PC-9 (cell line): ENCODE measurements at regions not wholly inside any gene's neighbourhood (a gene's known extent, or its start where the extent isn't known, plus 50 kb on each side); places are given as distances from the start of the nearest gene placed in this dataset.

Experiments used
- BruUV-seq: library from RNA; stranded (reverse); fragments of 400-500 nt; replicated peaks from 2 replicates; lab custom pipeline; 2021; lab: Mats Ljungman, UMichigan
- CTCF ChIA-PET: fragments of 300-600 bp; sonication (Branson Sonifier 250); formaldehyde crosslinking; loops from one replicate; lab custom pipeline; 2022; ENCODE audit warnings: antibody characterized with exemption; lab: Charles Lee
- POLR2A ChIA-PET: fragments of 300-600 bp; sonication (Branson Sonifier 250); formaldehyde crosslinking; loops from one replicate; lab custom pipeline; 2022; ENCODE audit warnings: antibody characterized with exemption; ENCODE audit not compliant: unreplicated experiment; lab: Charles Lee
- DNase-seq, 2 experiments: peaks; one replicate each; pipeline versions ENCODE4 v3.0.0 to v3.0.0-alpha.2; 2015 to 2022; ENCODE audit warnings: mixed read lengths in 1 of 2
- H2AFZ ChIP-seq: fragments of 200-600 bp; sonication (generic); 2 replicates; pipeline ENCODE4 v1.8.1; 2017; ENCODE audit warnings: antibody characterized with exemption
- H3F3A ChIP-seq: fragments of 200-600 bp; sonication (generic); 2 replicates; pipeline ENCODE4 v1.8.1; 2017; ENCODE audit warnings: antibody characterized with exemption, mild to moderate bottlenecking, low read depth; ENCODE audit not compliant: insufficient read depth
- H3K27ac ChIP-seq: fragments of 200-600 bp; sonication (generic); 2 replicates; pipeline ENCODE4 v1.6.1; 2016; ENCODE audit warnings: mixed run types
- H3K27me3 ChIP-seq: fragments of 200-600 bp; sonication (generic); 2 replicates; pipeline ENCODE4 v1.6.1; 2016; ENCODE audit warnings: low read depth, mixed run types; ENCODE audit not compliant: insufficient read depth
- H3K36me3 ChIP-seq: fragments of 200-600 bp; sonication (generic); 2 replicates; pipeline ENCODE4 v1.6.1; 2016; ENCODE audit warnings: low read depth, mixed run types
- H3K4me1 ChIP-seq: fragments of 200-600 bp; sonication (generic); replicated peaks from 2 replicates; pipeline ENCODE4 v1.6.1; 2016; ENCODE audit warnings: mixed run types; ENCODE audit not compliant: insufficient read depth
- H3K4me2 ChIP-seq: fragments of 200-600 bp; sonication (generic); 2 replicates; pipeline ENCODE4 v1.6.1; 2017; ENCODE audit warnings: mixed run types
- H3K4me3 ChIP-seq: fragments of 200-600 bp; sonication (generic); 2 replicates; pipeline ENCODE4 v1.6.1; 2016; ENCODE audit warnings: mixed run types
- H3K79me2 ChIP-seq: fragments of 200-600 bp; sonication (generic); 2 replicates; pipeline ENCODE4 v1.6.1; 2017; ENCODE audit warnings: low read depth, mixed run types
- H3K9me2 ChIP-seq: fragments of 200-600 bp; sonication (generic); 2 replicates; pipeline ENCODE4 v1.8.1; 2017; ENCODE audit warnings: mild to moderate bottlenecking; ENCODE audit not compliant: insufficient read depth
- H3K9me3 ChIP-seq: fragments of 200-600 bp; sonication (generic); 2 replicates; pipeline ENCODE4 v1.8.1; 2016; ENCODE audit warnings: low read depth; ENCODE audit not compliant: insufficient read depth
- H4K20me1 ChIP-seq: fragments of 200-600 bp; sonication (generic); 2 replicates; pipeline ENCODE4 v1.8.1; 2017; ENCODE audit not compliant: insufficient read depth
- CTCF ChIP-seq: fragments of 200-600 bp; sonication (generic); conservative IDR thresholded peaks from 2 replicates; pipeline ENCODE4 v1.6.1; 2017; ENCODE audit warnings: mixed run types, antibody characterized with exemption, mild to moderate bottlenecking, moderate library complexity
- EZH2 ChIP-seq: fragments of 200-600 bp; sonication (generic); IDR thresholded peaks from 2 replicates; pipeline ENCODE4 v1.8.0; 2017; ENCODE audit warnings: antibody characterized with exemption, low read depth
- intact Hi-C: fragments of 100-400 bp; cut with micrococcal nuclease; formaldehyde crosslinking; loops from one replicate; pipeline ENCODE4 v1.10.0; 2022; ENCODE audit not compliant: unreplicated experiment

- POLR2A ChIA-PET = interaction anchor here (0.6 kb wide), 1 partner anchor 565 kb away, joined by 3 read pairs; no protein-coding TSS in a partner anchor
- Histone ChIP-seq H4K20me1 (no peaks in the 10 kb centered on the region), H3K9me3 (no peaks in the 10 kb centered on the region), H3K27me3 (peaks cover 94% of the 10 kb centered on the region), H3K27ac (no peak overlapping the region), H3F3A (no peaks in the 10 kb centered on the region), H3K4me1 (no peaks in the 10 kb centered on the region), H3K79me2 (no peaks in the 10 kb centered on the region), H2AFZ (no peak overlapping the region), H3K4me2 (no peak overlapping the region), H3K36me3 (no peaks in the 10 kb centered on the region), H3K4me3 (no peak overlapping the region), H3K9me2 (no peaks in the 10 kb centered on the region)
- BruUV-seq = no TSS peak
- intact Hi-C loops = no loop called here
- no peak for DNase-seq
- CTCF ChIA-PET = no interaction called here
- no peak for TF ChIP-seq CTCF
Observed at GRCh38 chr9:96177005-96177718, 124.8 kb downstream of the HSD17B3 start.

- H3K36me3 ChIP-seq = no peaks in the 10 kb centered on the region
- H3K79me2 ChIP-seq = no peaks in the 10 kb centered on the region
- no peak overlapping the region for H2AFZ ChIP-seq
- ChIA-PET POLR2A (no interaction called here), CTCF (no interaction called here)
- no peak overlapping the region for H3K4me3 ChIP-seq
- no peaks in the 10 kb centered on the region for H3F3A ChIP-seq
- intact Hi-C loops = no loop called here
- H3K9me2 ChIP-seq = no peaks in the 10 kb centered on the region; the same call in 1 of the 2 replicates
- H3K4me1 ChIP-seq = no peaks in the 10 kb centered on the region
- H3K27ac ChIP-seq = no peak overlapping the region
- no peak for TF ChIP-seq EZH2
- TF ChIP-seq CTCF = no peak
- peaks cover 96% of the 10 kb centered on the region for H3K27me3 ChIP-seq
- H3K9me3 ChIP-seq = no peaks in the 10 kb centered on the region
- BruUV-seq = no TSS peak
- DNase-seq = no peak
- H4K20me1 ChIP-seq = no peaks in the 10 kb centered on the region
- H3K4me2 ChIP-seq = no peak overlapping the region
Observed at GRCh38 chr9:96175796-96176195, 126.2 kb downstream of the HSD17B3 start.

DNA sequence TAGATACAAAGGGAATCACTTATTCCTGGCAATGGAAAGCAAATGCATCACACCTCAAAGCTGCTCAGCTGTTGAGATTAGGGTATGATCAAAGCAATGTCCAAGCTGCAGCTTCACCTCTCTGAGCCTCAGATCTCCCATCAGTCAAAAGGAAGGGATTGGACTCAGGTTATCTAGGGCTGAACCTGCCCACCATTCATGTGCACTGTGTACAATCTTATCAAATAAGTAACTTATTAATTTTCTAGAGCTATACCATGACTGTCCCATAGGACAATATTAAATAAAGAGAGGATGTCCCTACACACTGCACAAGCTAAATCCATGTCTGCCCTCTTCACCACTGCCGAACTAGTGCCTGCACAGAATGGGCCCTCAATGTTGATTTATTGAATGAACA is 127.0 kb downstream of the HSD17B3 start:
- ChIA-PET POLR2A (no interaction called here), CTCF (no interaction called here)
- no peak overlapping the region for H3K4me3 ChIP-seq
- DNase-seq = no peak
- H3K36me3 ChIP-seq = no peaks in the 10 kb centered on the region
- H3K27me3 ChIP-seq = peaks cover 95% of the 10 kb centered on the region
- H3K9me3 ChIP-seq = no peaks in the 10 kb centered on the region
- no peak overlapping the region for H3K4me2 ChIP-seq
- TF ChIP-seq CTCF = no peak
- TF ChIP-seq EZH2 = no peak
- no peaks in the 10 kb centered on the region for H3K4me1 ChIP-seq
- intact Hi-C loops = no loop called here
- no TSS peak for BruUV-seq
- H3K9me2 ChIP-seq = no peaks in the 10 kb centered on the region; the same call in 1 of the 2 replicates
- H3K79me2 ChIP-seq = no peaks in the 10 kb centered on the region
- H3K27ac ChIP-seq = no peak overlapping the region
- no peaks in the 10 kb centered on the region for H3F3A ChIP-seq
- H4K20me1 ChIP-seq = no peaks in the 10 kb centered on the region
- H2AFZ ChIP-seq = no peak overlapping the region
